Thyroid gland (tissue), 4 donors: ENCODE measurements at regions not wholly inside any gene's neighbourhood (a gene's known extent, or its start where the extent isn't known, plus 50 kb on each side); places are given as distances from the start of the nearest gene placed in this dataset.

Experiments used
- CTCF ChIP-seq, 6 experiments: fragments of 200-600 bp in 3 of 6; fragments of 450-650 bp in 3 of 6; sonication (generic) in 3 of 6; IDR thresholded peaks; one replicate each; pipeline ENCODE4 v1.5.1; 2016 to 2019; ENCODE audit warnings: antibody characterized with exemption in 6 of 6, mild to moderate bottlenecking in 2 of 6, inconsistent platforms in 1 of 6, moderate library complexity in 1 of 6
- POLR2A ChIP-seq, 2 donors: fragments of 450-650 bp; IDR thresholded peaks; one replicate each; pipeline ENCODE4 v1.6.1; 2017; ENCODE audit warnings: antibody characterized with exemption in 2 of 2, mild to moderate bottlenecking in 2 of 2, moderate library complexity in 1 of 2

GRCh38 chr3:83948771-83949170 is 1010.0 kb upstream of the CADM2 start:
- TF ChIP-seq CTCF (IDR thresholded peaks at IDR 0.05), result no peak
- TF ChIP-seq POLR2A (IDR thresholded peaks at IDR 0.05), result no peak
